GM12878 (cell line): ENCODE measurements at regions not wholly inside any gene's neighbourhood (a gene's known extent, or its start where the extent isn't known, plus 50 kb on each side); places are given as distances from the start of the nearest gene placed in this dataset.

ENCODE experiments used
- EZH2 ChIP-seq: IDR thresholded peaks from 2 replicates; pipeline ENCODE4 v1.6.1; 2012; ENCODE audit warnings: low read depth, mild to moderate bottlenecking, control low read depth, inconsistent platforms, low read length, borderline replicate concordance; ENCODE audit not compliant: control insufficient read depth
- MAX ChIP-seq: IDR thresholded peaks from 2 replicates; pipeline ENCODE4 v1.6.1; 2012; ENCODE audit warnings: low read depth, low read length, improper control_type of control experiment
- POLR2AphosphoS5 ChIP-seq: IDR thresholded peaks from 2 replicates; pipeline ENCODE4 v1.6.1; 2011; ENCODE audit warnings: mild to moderate bottlenecking, low read length, inconsistent platforms
- SIN3A ChIP-seq: IDR thresholded peaks from 2 replicates; pipeline ENCODE4 v1.6.1; 2012; ENCODE audit warnings: low read depth, low read length, improper control_type of control experiment
- SKIL ChIP-seq: fragments of 450-650 bp; IDR thresholded peaks from 2 replicates; pipeline ENCODE4 v1.6.1; 2017; ENCODE audit warnings: mild to moderate bottlenecking, low read depth, inconsistent platforms; ENCODE audit not compliant: poor library complexity, severe bottlenecking
- ZZZ3 ChIP-seq: IDR thresholded peaks from 2 replicates; pipeline ENCODE4 v1.6.1; 2011; ENCODE audit warnings: low read depth; ENCODE audit not compliant: control insufficient read depth, insufficient read length
- TF ChIP-seq, protein P1 (sequence below): fragments of 450-650 bp; IDR thresholded peaks from 2 replicates; pipeline ENCODE4 v1.6.1; 2018; ENCODE audit warnings: borderline replicate concordance, mild to moderate bottlenecking; ENCODE audit not compliant: partially characterized antibody

GRCh38 chr1:47617381-47618221 lies 179.8 kb downstream of the FOXD2 start:
- TF ChIP-seq ZZZ3 (no peak), MAX (no peak), SIN3A (no peak), SKIL (no peak), EZH2 (no peak), POLR2AphosphoS5 (no peak)
- TF ChIP-seq, protein P1, sequence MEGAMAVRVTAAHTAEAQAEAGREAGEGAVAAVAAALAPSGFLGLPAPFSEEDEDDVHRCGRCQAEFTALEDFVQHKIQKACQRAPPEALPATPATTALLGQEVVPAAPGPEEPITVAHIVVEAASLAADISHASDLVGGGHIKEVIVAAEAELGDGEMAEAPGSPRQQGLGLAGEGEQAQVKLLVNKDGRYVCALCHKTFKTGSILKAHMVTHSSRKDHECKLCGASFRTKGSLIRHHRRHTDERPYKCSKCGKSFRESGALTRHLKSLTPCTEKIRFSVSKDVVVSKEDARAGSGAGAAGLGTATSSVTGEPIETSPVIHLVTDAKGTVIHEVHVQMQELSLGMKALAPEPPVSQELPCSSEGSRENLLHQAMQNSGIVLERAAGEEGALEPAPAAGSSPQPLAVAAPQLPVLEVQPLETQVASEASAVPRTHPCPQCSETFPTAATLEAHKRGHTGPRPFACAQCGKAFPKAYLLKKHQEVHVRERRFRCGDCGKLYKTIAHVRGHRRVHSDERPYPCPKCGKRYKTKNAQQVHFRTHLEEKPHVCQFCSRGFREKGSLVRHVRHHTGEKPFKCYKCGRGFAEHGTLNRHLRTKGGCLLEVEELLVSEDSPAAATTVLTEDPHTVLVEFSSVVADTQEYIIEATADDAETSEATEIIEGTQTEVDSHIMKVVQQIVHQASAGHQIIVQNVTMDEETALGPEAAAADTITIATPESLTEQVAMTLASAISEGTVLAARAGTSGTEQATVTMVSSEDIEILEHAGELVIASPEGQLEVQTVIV, result no peak
